Skeletal muscle cell (primary cell): ENCODE measurements at regions not wholly inside any gene's neighbourhood (a gene's known extent, or its start where the extent isn't known, plus 50 kb on each side); places are given as distances from the start of the nearest gene placed in this dataset.
A peak's percentile ranks its signal among the peaks of the same experiment; 100 is the strongest.
"Not testable (repeated sequence)": the region's sequence is repeated elsewhere in the genome, so short reads cannot be mapped to it uniquely, and the experiment has no call there.

Source experiments
- DNase-seq: peaks from one replicate; pipeline ENCODE4 v3.0.0-alpha.2; 2010; ENCODE audit warnings: low read depth
- H3K4me3 ChIP-seq: 2 replicates; pipeline ENCODE4 v1.5.1; 2011; ENCODE audit warnings: low read depth, mild to moderate bottlenecking, control low read depth, low read length, moderate library complexity

- not testable (repeated sequence) for DNase-seq
Observed at GRCh38 chr1:196366-196765, 255.1 kb downstream of the OR4F29 start.

DNA sequence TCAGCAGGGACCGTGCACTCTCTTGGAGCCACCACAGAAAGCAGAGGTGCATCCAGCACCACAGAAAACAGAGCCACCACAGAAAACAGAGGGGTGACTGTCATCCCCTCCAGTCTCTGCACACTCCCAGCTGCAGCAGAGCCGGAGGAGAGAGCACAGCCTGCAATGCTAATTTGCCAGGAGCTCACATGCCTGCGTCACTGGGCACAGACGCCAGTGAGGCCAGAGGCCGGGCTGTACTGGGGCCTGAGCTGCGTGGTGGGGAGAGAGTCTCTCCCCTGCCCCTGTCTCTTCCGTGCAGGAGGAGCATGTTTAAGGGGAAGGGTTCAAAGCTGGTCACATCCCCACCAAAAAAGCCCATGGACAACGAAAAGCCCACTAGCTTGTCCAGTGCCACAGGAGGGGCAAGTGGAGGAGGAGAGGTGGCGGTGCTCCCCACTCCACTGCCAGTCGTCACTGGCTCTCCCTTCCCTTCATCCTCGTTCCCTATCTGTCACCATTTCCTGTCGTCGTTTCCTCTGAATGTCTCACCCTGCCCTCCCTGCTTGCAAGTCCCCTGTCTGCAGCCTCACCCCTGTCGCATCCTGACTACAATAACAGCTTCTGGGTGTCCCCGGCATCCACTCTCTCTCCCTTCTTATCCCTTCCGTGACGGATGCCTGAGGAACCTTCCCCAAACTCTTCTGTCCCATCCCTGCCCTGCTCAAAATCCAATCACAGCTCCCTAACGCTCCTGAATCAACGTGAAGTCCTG is 260.0 kb downstream of the OR4F29 start:
- not testable (repeated sequence) for H3K4me3 ChIP-seq, DNase-seq

More at GRCh38 chr1:196366-196765, 255.1 kb downstream of the OR4F29 start:
- not testable (repeated sequence) for H3K4me3 ChIP-seq

DNA sequence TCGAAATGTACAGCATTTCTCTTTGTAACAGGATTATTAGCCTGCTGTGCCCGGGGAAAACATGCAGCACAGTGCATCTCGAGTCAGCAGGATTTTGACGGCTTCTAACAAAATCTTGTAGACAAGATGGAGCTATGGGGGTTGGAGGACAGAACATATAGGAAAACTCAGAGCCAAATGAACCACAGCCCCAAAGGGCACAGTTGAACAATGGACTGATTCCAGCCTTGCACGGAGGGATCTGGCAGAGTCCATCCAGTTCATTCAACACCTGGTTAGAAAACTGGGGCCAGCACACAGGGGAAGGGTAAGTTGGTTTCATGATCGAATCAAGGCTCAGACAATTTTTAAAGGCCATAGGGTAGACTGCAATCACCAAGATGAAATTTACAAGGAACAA is 260.8 kb downstream of the OR4F29 start:
- DNase-seq, H3K4me3 ChIP-seq: not testable (repeated sequence)

GRCh38 chr1:189915-190314 is 261.6 kb downstream of the OR4F29 start:
- not testable (repeated sequence) for DNase-seq

GRCh38 chr1:189270-189669 is 262.2 kb downstream of the OR4F29 start:
- H3K4me3 ChIP-seq, DNase-seq: not testable (repeated sequence)

More at GRCh38 chr1:189915-190314, 261.6 kb downstream of the OR4F29 start:
- not testable (repeated sequence) for H3K4me3 ChIP-seq

GRCh38 chr1:187298-187697 is 264.2 kb downstream of the OR4F29 start:
- not testable (repeated sequence) for DNase-seq, H3K4me3 ChIP-seq

- not testable (repeated sequence) for H3K4me3 ChIP-seq, DNase-seq
Observed at GRCh38 chr1:186691-187131, 264.8 kb downstream of the OR4F29 start.

- DNase-seq: not testable (repeated sequence)
Observed at GRCh38 chr1:186223-186622, 265.3 kb downstream of the OR4F29 start.

GRCh38 chr1:185526-185925 is 266.0 kb downstream of the OR4F29 start:
- not testable (repeated sequence) for DNase-seq, H3K4me3 ChIP-seq

More at GRCh38 chr1:186223-186622, 265.3 kb downstream of the OR4F29 start:
- H3K4me3 ChIP-seq: not testable (repeated sequence)

DNA sequence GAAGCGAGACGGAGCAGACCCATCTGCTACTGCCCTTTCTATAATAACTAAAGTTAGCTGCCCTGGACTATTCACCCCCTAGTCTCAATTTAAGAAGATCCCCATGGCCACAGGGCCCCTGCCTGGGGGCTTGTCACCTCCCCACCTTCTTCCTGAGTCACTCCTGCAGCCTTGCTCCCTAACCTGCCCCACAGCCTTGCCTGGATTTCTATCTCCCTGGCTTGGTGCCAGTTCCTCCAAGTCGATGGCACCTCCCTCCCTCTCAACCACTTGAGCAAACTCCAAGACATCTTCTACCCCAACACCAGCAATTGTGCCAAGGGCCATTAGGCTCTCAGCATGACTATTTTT is 267.2 kb downstream of the OR4F29 start:
- H3K4me3 ChIP-seq, DNase-seq: not testable (repeated sequence)

DNA sequence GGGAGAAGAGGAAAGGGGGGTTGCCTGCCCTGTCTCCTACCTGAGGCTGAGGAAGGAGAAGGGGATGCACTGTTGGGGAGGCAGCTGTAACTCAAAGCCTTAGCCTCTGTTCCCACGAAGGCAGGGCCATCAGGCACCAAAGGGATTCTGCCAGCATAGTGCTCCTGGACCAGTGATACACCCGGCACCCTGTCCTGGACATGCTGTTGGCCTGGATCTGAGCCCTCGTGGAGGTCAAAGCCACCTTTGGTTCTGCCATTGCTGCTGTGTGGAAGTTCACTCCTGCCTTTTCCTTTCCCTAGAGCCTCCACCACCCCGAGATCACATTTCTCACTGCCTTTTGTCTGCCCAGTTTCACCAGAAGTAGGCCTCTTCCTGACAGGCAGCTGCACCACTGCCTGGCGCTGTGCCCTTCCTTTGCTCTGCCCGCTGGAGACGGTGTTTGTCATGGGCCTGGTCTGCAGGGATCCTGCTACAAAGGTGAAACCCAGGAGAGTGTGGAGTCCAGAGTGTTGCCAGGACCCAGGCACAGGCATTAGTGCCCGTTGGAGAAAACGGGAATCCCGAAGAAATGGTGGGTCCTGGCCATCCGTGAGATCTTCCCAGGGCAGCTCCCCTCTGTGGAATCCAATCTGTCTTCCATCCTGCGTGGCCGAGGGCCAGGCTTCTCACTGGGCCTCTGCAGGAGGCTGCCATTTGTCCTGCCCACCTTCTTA is 267.7 kb downstream of the OR4F29 start:
- DNase-seq: not testable (repeated sequence)

DNA sequence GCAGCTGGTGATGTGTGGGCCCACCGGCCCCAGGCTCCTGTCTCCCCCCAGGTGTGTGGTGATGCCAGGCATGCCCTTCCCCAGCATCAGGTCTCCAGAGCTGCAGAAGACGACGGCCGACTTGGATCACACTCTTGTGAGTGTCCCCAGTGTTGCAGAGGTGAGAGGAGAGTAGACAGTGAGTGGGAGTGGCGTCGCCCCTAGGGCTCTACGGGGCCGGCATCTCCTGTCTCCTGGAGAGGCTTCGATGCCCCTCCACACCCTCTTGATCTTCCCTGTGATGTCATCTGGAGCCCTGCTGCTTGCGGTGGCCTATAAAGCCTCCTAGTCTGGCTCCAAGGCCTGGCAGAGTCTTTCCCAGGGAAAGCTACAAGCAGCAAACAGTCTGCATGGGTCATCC is 268.4 kb downstream of the OR4F29 start:
- DNase-seq, H3K4me3 ChIP-seq: not testable (repeated sequence)

More for the DNA sequence above, 267.7 kb downstream of the OR4F29 start:
- not testable (repeated sequence) for H3K4me3 ChIP-seq

GRCh38 chr1:182631-183030 is 268.8 kb downstream of the OR4F29 start:
- not testable (repeated sequence) for DNase-seq, H3K4me3 ChIP-seq

DNA sequence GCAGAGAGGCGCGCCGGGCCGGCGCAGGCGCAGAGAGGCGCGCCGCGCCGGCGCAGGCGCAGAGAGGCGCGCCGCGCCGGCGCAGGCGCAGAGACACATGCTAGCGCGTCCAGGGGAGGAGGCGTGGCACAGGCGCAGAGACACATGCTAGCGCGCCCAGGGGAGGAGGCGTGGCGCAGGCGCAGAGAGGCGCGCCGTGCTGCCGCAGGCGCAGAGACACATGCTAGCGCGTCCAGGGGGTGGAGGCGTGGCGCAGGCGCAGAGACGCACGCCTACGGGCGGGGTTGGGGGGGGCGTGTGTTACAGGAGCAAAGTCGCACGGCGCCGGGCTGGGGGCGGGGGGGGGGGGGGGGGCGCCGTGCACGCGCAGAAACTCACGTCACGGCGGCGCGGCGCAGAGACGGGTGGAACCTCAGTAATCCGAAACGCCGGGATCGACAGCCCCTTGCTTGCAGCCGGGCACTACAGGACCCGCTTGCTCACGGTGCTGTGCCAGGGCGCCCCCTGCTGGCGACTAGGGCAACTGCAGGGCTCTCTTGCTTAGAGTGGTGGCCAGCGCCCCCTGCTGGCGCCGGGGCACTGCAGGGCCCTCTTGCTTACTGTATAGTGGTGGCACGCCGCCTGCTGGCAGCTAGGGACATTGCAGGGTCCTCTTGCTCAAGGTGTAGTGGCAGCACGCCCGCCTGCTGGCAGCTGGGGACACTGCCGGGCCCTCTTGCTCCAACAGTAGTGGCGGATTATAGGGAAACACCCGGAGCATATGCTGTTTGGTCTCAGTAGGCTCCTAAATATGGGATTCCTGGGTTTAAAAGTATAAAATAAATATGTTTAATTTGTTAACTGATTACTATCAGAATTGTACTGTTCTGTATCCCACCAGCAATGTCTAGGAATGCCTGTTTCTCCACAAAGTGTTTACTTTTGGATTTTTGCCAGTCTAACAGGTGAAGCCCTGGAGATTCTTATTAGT is 269.9 kb downstream of the OR4F29 start:
- peak; percentile 22 for DNase-seq
- H3K4me3 ChIP-seq: not testable (repeated sequence)

GRCh38 chr1:180749-181205 is 270.7 kb downstream of the OR4F29 start:
- not testable (repeated sequence) for H3K4me3 ChIP-seq, DNase-seq

DNA sequence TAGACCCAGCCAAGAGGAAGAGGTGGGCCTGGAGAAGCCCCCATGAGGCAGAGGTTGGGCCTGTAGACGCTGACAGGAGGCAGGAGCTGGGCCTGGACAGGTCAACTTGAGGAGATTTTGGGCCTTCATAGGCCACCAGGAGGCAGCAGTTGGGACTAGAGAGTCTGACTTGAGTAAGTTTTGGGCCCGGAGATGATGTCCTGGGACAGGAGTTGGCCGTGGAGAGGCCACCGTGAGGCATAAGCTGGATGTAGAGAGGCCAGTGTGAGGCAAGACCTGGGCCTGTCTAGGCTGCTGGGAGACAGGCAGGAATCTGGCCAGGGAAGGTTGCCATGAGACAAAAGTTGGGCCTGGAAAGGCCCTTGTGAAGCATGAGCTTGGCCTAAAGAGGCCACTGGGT is 312.6 kb downstream of the OR4F29 start:
- DNase-seq, H3K4me3 ChIP-seq: not testable (repeated sequence)

GRCh38 chr1:137664-138063 is 313.8 kb downstream of the OR4F29 start:
- not testable (repeated sequence) for H3K4me3 ChIP-seq, DNase-seq

DNA sequence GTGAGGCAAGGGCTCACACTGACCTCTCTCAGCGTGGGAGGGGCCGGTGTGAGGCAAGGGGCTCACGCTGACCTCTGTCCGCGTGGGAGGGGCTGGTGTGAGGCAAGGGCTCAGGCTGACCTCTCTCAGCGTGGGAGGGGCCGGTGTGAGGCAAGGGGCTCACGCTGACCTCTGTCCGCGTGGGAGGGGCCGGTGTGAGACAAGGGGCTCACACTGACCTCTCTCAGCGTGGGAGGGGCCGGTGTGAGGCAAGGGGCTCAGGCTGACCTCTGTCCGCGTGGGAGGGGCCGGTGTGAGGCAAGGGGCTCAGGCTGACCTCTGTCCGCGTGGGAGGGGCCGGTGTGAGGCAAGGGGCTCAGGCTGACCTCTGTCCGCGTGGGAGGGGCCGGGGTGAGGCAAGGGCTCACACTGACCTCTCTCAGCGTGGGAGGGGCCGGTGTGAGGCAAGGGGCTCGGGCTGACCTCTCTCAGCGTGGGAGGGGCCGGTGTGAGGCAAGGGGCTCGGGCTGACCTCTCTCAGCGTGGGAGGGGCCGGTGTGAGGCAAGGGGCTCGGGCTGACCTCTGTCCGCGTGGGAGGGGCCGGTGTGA is 315.0 kb downstream of the OR4F29 start:
- not testable (repeated sequence) for DNase-seq, H3K4me3 ChIP-seq

- H3K4me3 ChIP-seq, DNase-seq: not testable (repeated sequence)
Observed at GRCh38 chr1:134936-135335, 316.5 kb downstream of the OR4F29 start.
